H1 (cell line): ENCODE measurements at regions not wholly inside any gene's neighbourhood (a gene's known extent, or its start where the extent isn't known, plus 50 kb on each side); places are given as distances from the start of the nearest gene placed in this dataset.
"Not testable (repeated sequence)": the region's sequence is repeated elsewhere in the genome, so short reads cannot be mapped to it uniquely, and the experiment has no call there.

Experiments used
- CTCF ChIA-PET: fragments of 300-600 bp; sonication (Branson Sonifier 250); formaldehyde crosslinking; loops from one replicate; lab custom pipeline; 2021; ENCODE audit not compliant: partially characterized antibody; lab: Charles Lee
- POLR2A ChIA-PET: fragments of 300-600 bp; sonication (Branson Sonifier 250); formaldehyde crosslinking; loops from one replicate; lab custom pipeline; 2021; ENCODE audit warnings: inconsistent platforms; ENCODE audit not compliant: partially characterized antibody; lab: Charles Lee
- DNase-seq, 2 experiments: peaks; one replicate each; pipeline versions ENCODE4 v3.0.0 to v3.0.0-alpha.2; 2010 to 2022; ENCODE audit warnings: low spot score in 2 of 2, low read depth in 1 of 2, mixed read lengths in 1 of 2
- FAIRE-seq: peaks from 2 replicates; lab custom pipeline; 2011; peaks lifted over from hg19 to GRCh38; lab: Jason Lieb, UNC
- H2AFZ ChIP-seq: 2 replicates; pipeline ENCODE4 v1.8.1; 2012; ENCODE audit warnings: low read length, inconsistent platforms
- H2AK5ac ChIP-seq: 2 replicates; pipeline ENCODE4 v1.6.1; 2013; ENCODE audit warnings: low read depth, low read length
- H2BK120ac ChIP-seq: replicated peaks from 2 replicates; pipeline ENCODE3; 2013; ENCODE audit warnings: low read depth, low read length, inconsistent platforms
- H2BK12ac ChIP-seq: 2 replicates; pipeline ENCODE4 v1.6.1; 2013; ENCODE audit warnings: low read depth, low read length
- H2BK15ac ChIP-seq: 2 replicates; pipeline ENCODE4 v1.6.1; 2013; ENCODE audit warnings: low read length
- H2BK20ac ChIP-seq: 2 replicates; pipeline ENCODE4 v1.6.1; 2013; ENCODE audit warnings: low read length
- H2BK5ac ChIP-seq: 2 replicates; pipeline ENCODE4 v1.6.1; 2013; ENCODE audit warnings: low read depth, low read length
- H3K14ac ChIP-seq: 2 replicates; pipeline ENCODE4 v1.6.1; 2013; ENCODE audit warnings: inconsistent platforms; ENCODE audit not compliant: insufficient read length
- H3K18ac ChIP-seq: 2 replicates; pipeline ENCODE4 v1.6.1; 2013; ENCODE audit warnings: low read length; ENCODE audit errors: extremely low read depth
- H3K23ac ChIP-seq: 2 replicates; pipeline ENCODE4 v1.6.1; 2013; ENCODE audit warnings: inconsistent platforms; ENCODE audit not compliant: insufficient read length
- H3K23me2 ChIP-seq: 2 replicates; pipeline ENCODE4 v1.6.1; 2013; ENCODE audit warnings: low read depth, low read length
- H3K27ac ChIP-seq: 2 replicates; pipeline ENCODE4 v1.6.1; 2011; ENCODE audit warnings: low read depth, low read length, inconsistent platforms
- H3K27me3 ChIP-seq, 4 experiments: replicated peaks in 1 of 4; 1 replicate in 1 of 4; 2 replicates in 3 of 4; pipeline versions ENCODE4 v1.6.1 to v1.8.1; 2011 to 2013; ENCODE audit warnings: low read length in 3 of 4, mild to moderate bottlenecking in 3 of 4, inconsistent platforms in 2 of 4, mixed read lengths in 2 of 4, moderate library complexity in 1 of 4; ENCODE audit not compliant: control insufficient read depth in 3 of 4, insufficient read depth in 3 of 4; ENCODE audit errors: extremely low read depth in 1 of 4
- H3K36me3 ChIP-seq, 4 experiments: 2 replicates each; pipeline versions ENCODE4 v1.6.1 to v1.8.1; 2011 to 2013; ENCODE audit warnings: mild to moderate bottlenecking in 4 of 4, low read length in 3 of 4, moderate library complexity in 2 of 4, control low read depth in 1 of 4, inconsistent platforms in 1 of 4; ENCODE audit not compliant: insufficient read depth in 4 of 4, control insufficient read depth in 2 of 4
- H3K4ac ChIP-seq: replicated peaks from 2 replicates; pipeline ENCODE3; 2013; ENCODE audit warnings: low read length, low read depth, mixed read lengths, inconsistent platforms; ENCODE audit not compliant: insufficient read length
- H3K4me1 ChIP-seq, 4 experiments: replicated peaks in 1 of 4; 1 replicate in 1 of 4; 2 replicates in 3 of 4; pipeline versions ENCODE4 v1.6.1 to v1.8.1; 2011 to 2013; ENCODE audit warnings: low read length in 3 of 4, inconsistent platforms in 2 of 4, mixed read lengths in 1 of 4; ENCODE audit not compliant: insufficient read depth in 4 of 4, control insufficient read depth in 3 of 4
- H3K4me2 ChIP-seq, 2 experiments: 2 replicates each; pipeline versions ENCODE4 v1.6.1 to v1.8.1; 2011 to 2013; ENCODE audit warnings: low read depth in 2 of 2, low read length in 2 of 2, control low read depth in 1 of 2, inconsistent platforms in 1 of 2, mild to moderate bottlenecking in 1 of 2; ENCODE audit not compliant: insufficient read depth in 1 of 2
- H3K4me3 ChIP-seq, 4 experiments: fragments of 200-600, 300-600 bp in 1 of 4; sonication (generic), shearing (Covaris generic), sonication (Bioruptor Twin) in 1 of 4; 2 replicates each; pipeline versions ENCODE4 v1.5.1 to v1.8.1; 2011 to 2016; ENCODE audit warnings: low read length in 4 of 4, low read depth in 3 of 4, control low read depth in 2 of 4, inconsistent platforms in 2 of 4, mild to moderate bottlenecking in 2 of 4, mixed read lengths in 1 of 4, moderate library complexity in 1 of 4; ENCODE audit not compliant: insufficient read depth in 2 of 4; ENCODE audit errors: extremely low read depth in 1 of 4
- H3K56ac ChIP-seq: replicated peaks from 2 replicates; pipeline ENCODE3; 2013; ENCODE audit warnings: low read depth, mild to moderate bottlenecking, mixed read lengths, low read length, inconsistent platforms; ENCODE audit not compliant: insufficient read length
- H3K79me1 ChIP-seq: 2 replicates; pipeline ENCODE4 v1.6.1; 2013; ENCODE audit warnings: low read depth, low read length, control low read depth
- H3K79me2 ChIP-seq, 2 experiments: 2 replicates each; pipeline versions ENCODE4 v1.6.1 to v1.8.1; 2012 to 2013; ENCODE audit warnings: low read length in 2 of 2, mild to moderate bottlenecking in 2 of 2, inconsistent platforms in 1 of 2; ENCODE audit not compliant: insufficient read depth in 2 of 2, control insufficient read depth in 1 of 2
- H3K9ac ChIP-seq, 4 experiments: replicated peaks in 1 of 4; 1 replicate in 1 of 4; 2 replicates in 3 of 4; pipeline versions ENCODE4 v1.6.1 to v1.8.1; 2011 to 2013; ENCODE audit warnings: low read depth in 3 of 4, low read length in 3 of 4, control low read depth in 2 of 4, mild to moderate bottlenecking in 2 of 4, moderate library complexity in 2 of 4, inconsistent platforms in 1 of 4; ENCODE audit errors: extremely low read depth in 1 of 4
- H3K9me3 ChIP-seq, 2 experiments: 2 replicates each; pipeline versions ENCODE4 v1.6.1 to v1.8.1; 2012 to 2013; ENCODE audit warnings: mild to moderate bottlenecking in 2 of 2, moderate library complexity in 2 of 2, control low read depth in 1 of 2, inconsistent platforms in 1 of 2, low read depth in 1 of 2, low read length in 1 of 2, mixed read lengths in 1 of 2; ENCODE audit not compliant: insufficient read depth in 2 of 2
- H4K20me1 ChIP-seq, 2 experiments: replicated peaks in 1 of 2; 2 replicates each; pipeline versions ENCODE3 to v1.8.1; 2011 to 2013; ENCODE audit warnings: inconsistent platforms in 2 of 2, low read length in 2 of 2, mild to moderate bottlenecking in 1 of 2; ENCODE audit not compliant: insufficient read depth in 2 of 2, control insufficient read depth in 1 of 2
- H4K5ac ChIP-seq: 2 replicates; pipeline ENCODE4 v1.6.1; 2013; ENCODE audit warnings: low read length, low read depth, mixed read lengths, inconsistent platforms; ENCODE audit not compliant: insufficient read length
- H4K8ac ChIP-seq: 2 replicates; pipeline ENCODE4 v1.8.0; 2013; ENCODE audit warnings: mild to moderate bottlenecking, moderate library complexity, low read length, inconsistent platforms; ENCODE audit not compliant: insufficient read depth; ENCODE audit errors: extremely low read depth
- H4K91ac ChIP-seq: replicated peaks from 2 replicates; pipeline ENCODE3; 2013; ENCODE audit warnings: low read length, mixed read lengths, inconsistent platforms; ENCODE audit not compliant: insufficient read length
- CBX8 ChIP-seq: fragments of 300-800, 300-1000 bp; sonication (generic); IDR thresholded peaks from 2 replicates; pipeline ENCODE4 v1.7.1; 2016; ENCODE audit warnings: low read depth, low read length, borderline replicate concordance
- WGBS, 2 experiments: shearing (Covaris generic) in 1 of 2; methylation state at CpG; one replicate each; pipeline versions ENCODE4 v1.1.6 to v1.1.7; 2013 to 2015; ENCODE audit warnings: low lambda C conversion rate in 2 of 2, mixed read lengths in 2 of 2, inconsistent platforms in 1 of 2, low coverage in 1 of 2, missing lambda C conversion rate in 1 of 2; ENCODE audit not compliant: insufficient replicate concordance in 2 of 2, insufficient coverage in 1 of 2, insufficient read length in 1 of 2; ENCODE audit errors: extremely low coverage in 1 of 2, missing lambda C conversion rate in 1 of 2; 5-methylcytosine and 5-hydroxymethylcytosine counted together

GRCh38 chr9:110031511-110032173 lies 176.3 kb downstream of the C9orf152 start (continued):
- no peak for TF ChIP-seq CBX8

- not testable (repeated sequence) for H3K23me2 ChIP-seq, H2BK120ac ChIP-seq, H3K18ac ChIP-seq, H3K4me2 ChIP-seq, H2BK20ac ChIP-seq, H3K27ac ChIP-seq, FAIRE-seq, H3K79me1 ChIP-seq, H3K4me1 ChIP-seq, H2BK12ac ChIP-seq, H3K79me2 ChIP-seq, H3K36me3 ChIP-seq, H2BK15ac ChIP-seq, H3K27me3 ChIP-seq, DNase-seq, H3K4ac ChIP-seq, H3K56ac ChIP-seq, H4K20me1 ChIP-seq, H4K5ac ChIP-seq, H3K4me3 ChIP-seq, H4K8ac ChIP-seq, H4K91ac ChIP-seq, H3K14ac ChIP-seq, H2BK5ac ChIP-seq, H3K23ac ChIP-seq, H3K9me3 ChIP-seq, H3K9ac ChIP-seq, H2AFZ ChIP-seq, H2AK5ac ChIP-seq
- ChIA-PET POLR2A (interaction anchor here (0.7 kb wide), 1 partner anchor 38 kb away, joined by 3 read pairs; no protein-coding TSS in a partner anchor), CTCF (interaction anchor here (1.2 kb wide), 1 partner anchor 16 kb away, joined by 3 read pairs; no protein-coding TSS in a partner anchor)
- whole genome bisulfite sequencing, 2 experiments = 89% methylated on average over 7 of the region's 7 CpGs; no CpG with 5 or more reads in 1 of the 2 experiments
Measured at GRCh38 chr9:110032532-110032931, 175.4 kb downstream of the C9orf152 start.
